HCT116 (cell line): ENCODE measurements at regions not wholly inside any gene's neighbourhood (a gene's known extent, or its start where the extent isn't known, plus 50 kb on each side); places are given as distances from the start of the nearest gene placed in this dataset.

Source experiments
- ATAC-seq: fragments of 200-7000 bp; cut with Tn5 transposase; 2 replicates; pipeline ENCODE4 v1.9.1; 2020; ENCODE audit warnings: mild to moderate bottlenecking, moderate library complexity
- BruUV-seq: library from RNA; stranded (reverse); fragments of 400-500 nt; replicated peaks from 2 replicates; lab custom pipeline; 2021; lab: Mats Ljungman, UMichigan
- CTCF ChIA-PET: fragments of 300-600 bp; sonication (Branson Sonifier 250); formaldehyde crosslinking; loops from one replicate; lab custom pipeline; 2021; ENCODE audit warnings: antibody characterized with exemption; lab: Charles Lee
- POLR2A ChIA-PET: fragments of 300-600, 350-600 bp; sonication (Branson Sonifier 250); formaldehyde crosslinking; loops from one replicate; lab custom pipeline; 2021; ENCODE audit warnings: antibody characterized with exemption; lab: Charles Lee
- RAD21 ChIA-PET, 2 experiments: fragments of 300-600 bp; sonication (Branson Sonifier 250); formaldehyde crosslinking; loops; one replicate each; lab custom pipeline; 2023; ENCODE audit warnings: low total read pairs in 2 of 2; ENCODE audit not compliant: uncharacterized antibody in 2 of 2, unreplicated experiment in 2 of 2, low non-redundant PET in 1 of 2; lab: Charles Lee
- DNase-seq: peaks from one replicate; pipeline ENCODE4 v3.0.0-alpha.2; 2010; ENCODE audit warnings: low read depth, low spot score
- H2AFZ ChIP-seq: fragments of 200-600 bp; shearing (Covaris generic), sonication (generic); 2 replicates; pipeline ENCODE4 v1.6.1; 2017; ENCODE audit warnings: low read depth, mixed run types, mixed read lengths, antibody characterized with exemption, low read length; ENCODE audit not compliant: poor library complexity, severe bottlenecking
- H3K27ac ChIP-seq: 2 replicates; pipeline ENCODE4 v1.5.1; 2012; ENCODE audit warnings: low read depth, low read length
- H3K27me3 ChIP-seq: fragments of 200-600 bp; sonication (generic); 2 replicates; pipeline ENCODE4 v1.6.1; 2016; ENCODE audit warnings: mixed run types, low read length, mixed read lengths; ENCODE audit not compliant: insufficient read depth
- H3K36me3 ChIP-seq, 2 experiments: fragments of 200-500 bp in 1 of 2; fragments of 200-600 bp in 1 of 2; sonication (Bioruptor generic) in 1 of 2; sonication (generic) in 1 of 2; 2 replicates each; pipeline versions ENCODE4 v1.5.1 to v1.6.1; 2014 to 2016; ENCODE audit warnings: low read length in 2 of 2, inconsistent platforms in 1 of 2, mixed read lengths in 1 of 2, mixed run types in 1 of 2; ENCODE audit not compliant: insufficient read depth in 2 of 2, control insufficient read depth in 1 of 2
- H3K4me1 ChIP-seq, 2 experiments: fragments of 200-600 bp in 1 of 2; sonication (generic) in 1 of 2; 2 replicates each; pipeline versions ENCODE4 v1.5.1 to v1.6.1; 2012 to 2017; ENCODE audit warnings: low read length in 2 of 2, inconsistent platforms in 1 of 2, mild to moderate bottlenecking in 1 of 2, mixed read lengths in 1 of 2, mixed run types in 1 of 2, moderate library complexity in 1 of 2; ENCODE audit not compliant: insufficient read depth in 2 of 2, control insufficient read depth in 1 of 2
- H3K4me2 ChIP-seq: fragments of 200-600 bp; sonication (generic); 2 replicates; pipeline ENCODE4 v1.6.1; 2017; ENCODE audit warnings: mixed run types, low read length, mixed read lengths
- H3K4me3 ChIP-seq, 2 experiments: fragments of 200-600 bp in 1 of 2; sonication (generic) in 1 of 2; replicated peaks in 1 of 2; 2 replicates each; pipeline ENCODE4 v1.5.1; 2011 to 2016; ENCODE audit warnings: low read length in 2 of 2, control low read depth in 1 of 2, low read depth in 1 of 2, mild to moderate bottlenecking in 1 of 2, mixed read lengths in 1 of 2, mixed run types in 1 of 2
- H3K79me2 ChIP-seq: fragments of 200-600 bp; sonication (generic); 2 replicates; pipeline ENCODE4 v1.6.1; 2017; ENCODE audit warnings: mild to moderate bottlenecking, mixed run types, low read length, moderate library complexity, mixed read lengths; ENCODE audit not compliant: insufficient read depth
- H3K9ac ChIP-seq: fragments of 200-600 bp; sonication (generic); 2 replicates; pipeline ENCODE4 v1.6.1; 2016; ENCODE audit warnings: low read length, mixed read lengths
- H3K9me2 ChIP-seq: fragments of 200-600 bp; sonication (generic), shearing (Covaris generic); 2 replicates; pipeline ENCODE4 v1.6.1; 2017; ENCODE audit warnings: mixed run types, mild to moderate bottlenecking, moderate library complexity; ENCODE audit not compliant: insufficient read depth
- H3K9me3 ChIP-seq, 2 experiments: fragments of 200-500 bp in 1 of 2; fragments of 200-600 bp in 1 of 2; sonication (Bioruptor generic) in 1 of 2; sonication (generic) in 1 of 2; 2 replicates each; pipeline ENCODE4 v1.6.1; 2014 to 2017; ENCODE audit warnings: low read length in 2 of 2, mixed read lengths in 2 of 2, inconsistent platforms in 1 of 2, low read depth in 1 of 2, mild to moderate bottlenecking in 1 of 2, mixed run types in 1 of 2, moderate library complexity in 1 of 2; ENCODE audit not compliant: control insufficient read depth in 1 of 2, insufficient read depth in 1 of 2
- H4K20me1 ChIP-seq: fragments of 200-600 bp; sonication (generic), shearing (Covaris generic); 2 replicates; pipeline ENCODE4 v1.6.1; 2017; ENCODE audit warnings: mixed run types, mild to moderate bottlenecking, moderate library complexity; ENCODE audit not compliant: insufficient read depth
- ATF3 ChIP-seq: IDR thresholded peaks from 2 replicates; pipeline ENCODE4 v1.6.1; 2012
- CEBPB ChIP-seq: IDR thresholded peaks from 2 replicates; pipeline ENCODE4 v1.6.1; 2012; ENCODE audit warnings: low read depth
- EGR1 ChIP-seq: IDR thresholded peaks from 2 replicates; pipeline ENCODE4 v1.6.1; 2012; ENCODE audit warnings: low read depth
- ELF1 ChIP-seq: IDR thresholded peaks from 2 replicates; pipeline ENCODE4 v1.6.1; 2012; ENCODE audit warnings: low read depth, borderline replicate concordance
- EZH2 ChIP-seq: fragments of 200-600 bp; sonication (generic); IDR thresholded peaks from 2 replicates; pipeline ENCODE4 v1.6.1; 2017; ENCODE audit warnings: antibody characterized with exemption, mixed run types
- FOSL1 ChIP-seq: IDR thresholded peaks from 2 replicates; pipeline ENCODE4 v1.6.1; 2012; ENCODE audit warnings: low read depth
- JUND ChIP-seq: IDR thresholded peaks from 2 replicates; pipeline ENCODE4 v1.6.1; 2012
- MAX ChIP-seq: IDR thresholded peaks from 2 replicates; pipeline ENCODE4 v1.6.1; 2012
- POLR2A ChIP-seq: IDR thresholded peaks from 2 replicates; pipeline ENCODE4 v1.7.0; 2011; ENCODE audit warnings: borderline replicate concordance; ENCODE audit not compliant: insufficient read depth, insufficient read length; ENCODE audit errors: extremely low read depth
- POLR2AphosphoS5 ChIP-seq: IDR thresholded peaks from 2 replicates; pipeline ENCODE4 v1.6.1; 2011; ENCODE audit warnings: mild to moderate bottlenecking, low read depth, low read length, moderate library complexity
- RAD21 ChIP-seq: IDR thresholded peaks from 2 replicates; pipeline ENCODE4 v1.6.1; 2012; ENCODE audit warnings: low read depth, mild to moderate bottlenecking
- REST ChIP-seq: IDR thresholded peaks from 2 replicates; pipeline ENCODE4 v1.6.1; 2012; ENCODE audit warnings: low read depth
- SIN3A ChIP-seq: IDR thresholded peaks from 2 replicates; pipeline ENCODE4 v1.6.1; 2012; ENCODE audit warnings: low read depth
- SP1 ChIP-seq: IDR thresholded peaks from 2 replicates; pipeline ENCODE4 v1.6.1; 2012; ENCODE audit warnings: low read depth
- TCF7L2 ChIP-seq: IDR thresholded peaks from 2 replicates; pipeline ENCODE4 v1.7.0; 2011; ENCODE audit warnings: borderline replicate concordance, inconsistent platforms; ENCODE audit not compliant: insufficient read depth, insufficient read length; ENCODE audit errors: extremely low read depth
- YY1 ChIP-seq: IDR thresholded peaks from 2 replicates; pipeline ENCODE4 v1.6.1; 2011; ENCODE audit warnings: low read length, low read depth, moderate library complexity, mild to moderate bottlenecking; ENCODE audit not compliant: insufficient replicate concordance; ENCODE audit errors: extremely low read depth
- ZBTB33 ChIP-seq: IDR thresholded peaks from 2 replicates; pipeline ENCODE4 v1.6.1; 2011; ENCODE audit warnings: mild to moderate bottlenecking, low read length, moderate library complexity; ENCODE audit not compliant: insufficient replicate concordance; ENCODE audit errors: extremely low read depth
- intact Hi-C: fragments of 100-400 bp; cut with micrococcal nuclease; formaldehyde crosslinking; loops from 2 replicates; pipeline ENCODE4 v1.10.0; 2022

- no peak overlapping the region for H3K9ac ChIP-seq
- ChIA-PET CTCF (no interaction called here), POLR2A (no interaction called here), RAD21 (no interaction called here)
- intact Hi-C loops = no loop called here
- H4K20me1 ChIP-seq = no peaks in the 10 kb centered on the region
- BruUV-seq = no TSS peak
- no peaks in the 10 kb centered on the region for H3K79me2 ChIP-seq
- H3K27ac ChIP-seq = no peak overlapping the region
- ATAC-seq (no peak), DNase-seq (no peak)
- H3K9me2 ChIP-seq = no peaks in the 10 kb centered on the region
- no peaks in the 10 kb centered on the region for H3K27me3 ChIP-seq
- no peak overlapping the region for H2AFZ ChIP-seq
- H3K4me2 ChIP-seq = no peak overlapping the region
- no peak overlapping the region for H3K4me3 ChIP-seq
- no peaks in the 10 kb centered on the region for H3K4me1 ChIP-seq
- TF ChIP-seq CEBPB (no peak), SP1 (no peak), JUND (no peak), EZH2 (no peak), YY1 (no peak), MAX (no peak), FOSL1 (no peak), POLR2AphosphoS5 (no peak), RAD21 (no peak), TCF7L2 (no peak), SIN3A (no peak)
- no peaks in the 10 kb centered on the region for H3K36me3 ChIP-seq
- no peaks in the 10 kb centered on the region; a peak in 1 of 4 replicates for H3K9me3 ChIP-seq
These were observed 230.7 kb downstream of the SATB1 start for GRCh38 chr3:18194431-18194830.

GRCh38 chr3:18190646-18191045, 234.5 kb downstream of the SATB1 start:
- no peak overlapping the region for H3K9ac ChIP-seq
- H3K79me2 ChIP-seq = no peaks in the 10 kb centered on the region
- ChIA-PET CTCF (no interaction called here), POLR2A (no interaction called here), RAD21 (no interaction called here)
- no peaks in the 10 kb centered on the region for H3K36me3 ChIP-seq
- no peaks in the 10 kb centered on the region for H3K4me1 ChIP-seq
- DNase-seq (no peak), ATAC-seq (no peak)
- intact Hi-C loops = no loop called here
- no peak overlapping the region for H2AFZ ChIP-seq
- no peaks in the 10 kb centered on the region; a peak in 1 of 4 replicates for H3K9me3 ChIP-seq
- no peak overlapping the region for H3K4me2 ChIP-seq
- H3K27ac ChIP-seq = no peak overlapping the region
- no peaks in the 10 kb centered on the region for H4K20me1 ChIP-seq
- no peak overlapping the region for H3K4me3 ChIP-seq
- H3K9me2 ChIP-seq = no peaks in the 10 kb centered on the region
- no peaks in the 10 kb centered on the region for H3K27me3 ChIP-seq
- BruUV-seq = no TSS peak
- no peak for TF ChIP-seq ZBTB33
- TF ChIP-seq REST = no peak
- no peak for TF ChIP-seq ATF3
- no peak for TF ChIP-seq ELF1
- TF ChIP-seq EGR1 = no peak
- no peak for TF ChIP-seq POLR2A
- no peak for TF ChIP-seq MAX
- TF ChIP-seq SP1 = no peak
- no peak for TF ChIP-seq TCF7L2
